ENCODE measurements at regions not wholly inside any gene's neighbourhood (a gene's known extent, or its start where the extent isn't known, plus 50 kb on each side); places are given as distances from the start of the nearest gene placed in this dataset.

- TF ChIP-seq SIN3A (IDR thresholded peaks at IDR 0.05; ENCODE audit: borderline replicate concordance, insufficient read depth, low read depth, low read length), result no peak
- no peak for TF ChIP-seq CTCF (IDR thresholded peaks at IDR 0.05)
- TF ChIP-seq TCF7L2 (IDR thresholded peaks at IDR 0.05; ENCODE audit: low read depth, low read length), result no peak
- no peak for TF ChIP-seq REST (IDR thresholded peaks at IDR 0.05; ENCODE audit: insufficient read depth in 1 of 2, low read depth in 2 of 2, low read length in 1 of 2)
- no peak for TF ChIP-seq POLR2AphosphoS5 (IDR thresholded peaks at IDR 0.05; ENCODE audit: low read depth, low read length)
Observed at GRCh38 chr18:54749291-54749690, 79.0 kb upstream of the RAB27B start.
